GM12891 (cell line): ENCODE measurements at regions not wholly inside any gene's neighbourhood (a gene's known extent, or its start where the extent isn't known, plus 50 kb on each side); places are given as distances from the start of the nearest gene placed in this dataset.

Source experiments
- DNase-seq: peaks from one replicate; pipeline ENCODE4 v3.0.0; 2011; ENCODE audit warnings: low spot score; ENCODE audit not compliant: insufficient read length
- FAIRE-seq: peaks from 2 replicates; lab custom pipeline; 2011; peaks lifted over from hg19 to GRCh38; lab: Jason Lieb, UNC
- PAX5 ChIP-seq: IDR thresholded peaks from 2 replicates; pipeline ENCODE4 v1.6.1; 2011; ENCODE audit warnings: low read length, moderate library complexity, mild to moderate bottlenecking; ENCODE audit not compliant: insufficient read depth, severe bottlenecking
- POLR2A ChIP-seq: IDR thresholded peaks from 2 replicates; pipeline ENCODE4 v1.6.1; 2011; ENCODE audit warnings: low read depth, low read length, control low read depth
- POLR2AphosphoS5 ChIP-seq: IDR thresholded peaks from 2 replicates; pipeline ENCODE4 v1.6.1; 2011; ENCODE audit warnings: low read depth, low read length, control low read depth
- POU2F2 ChIP-seq: IDR thresholded peaks from 2 replicates; pipeline ENCODE4 v1.6.1; 2011; ENCODE audit warnings: low read depth, mild to moderate bottlenecking, control low read depth, low read length, moderate library complexity
- SPI1 ChIP-seq: IDR thresholded peaks from 2 replicates; pipeline ENCODE4 v1.6.1; 2011; ENCODE audit warnings: low read depth, low read length, control low read depth
- TAF1 ChIP-seq: IDR thresholded peaks from 2 replicates; pipeline ENCODE4 v1.6.1; 2011; ENCODE audit warnings: low read depth, low read length, control low read depth

DNA sequence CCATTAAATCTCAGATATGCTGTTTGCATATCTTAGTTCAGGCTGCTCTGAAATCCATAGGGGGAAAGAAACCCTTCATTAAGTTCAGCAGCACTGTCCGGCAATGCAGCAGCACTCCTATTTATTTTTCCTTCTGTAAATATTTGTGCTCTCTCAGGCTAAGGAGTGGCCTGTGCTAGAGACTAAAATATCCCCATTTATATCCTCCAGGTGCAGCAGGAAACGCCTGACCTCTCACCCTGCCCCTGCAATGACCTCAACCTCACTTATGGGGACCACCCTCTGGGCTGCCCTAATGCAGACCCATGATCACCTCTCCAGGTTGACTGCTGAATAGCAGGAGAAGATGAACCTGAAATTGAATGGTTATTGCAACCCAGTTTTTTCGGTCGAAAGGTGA, 165.0 kb upstream of the ELAC2 start:
- FAIRE-seq (no peak), DNase-seq (no peak)
- TF ChIP-seq POU2F2 (no peak), TAF1 (no peak)

- TF ChIP-seq SPI1 = no peak
- TF ChIP-seq POLR2A = no peak
- TF ChIP-seq POLR2AphosphoS5 = no peak
- no peak for TF ChIP-seq PAX5
- TF ChIP-seq TAF1 = no peak
- no peak for TF ChIP-seq POU2F2
- no peak for DNase-seq
- FAIRE-seq = no peak
Measured at GRCh38 chr17:13182450-13182849, 164.6 kb upstream of the ELAC2 start.

DNA sequence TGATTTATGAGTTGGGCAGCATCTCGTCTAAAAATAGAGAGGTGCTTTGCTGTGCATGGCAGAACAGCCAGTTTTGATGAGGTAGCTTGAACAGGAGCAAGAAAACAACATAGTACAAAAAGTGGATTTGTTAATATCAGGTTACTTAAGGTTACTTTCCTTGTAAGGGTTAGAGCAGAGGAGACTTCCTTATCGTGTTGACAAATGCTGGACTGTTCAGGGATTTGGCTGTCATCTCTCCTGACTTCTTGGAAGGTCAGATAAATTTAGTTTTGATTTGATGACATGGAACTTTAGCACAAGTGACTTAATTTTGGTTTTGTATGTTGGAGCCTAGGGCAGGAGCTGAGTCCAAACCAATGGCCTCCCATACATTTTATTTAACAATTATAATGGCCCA, 163.9 kb upstream of the ELAC2 start:
- DNase-seq (no peak), FAIRE-seq (no peak)
- TF ChIP-seq TAF1 (no peak), PAX5 (no peak), SPI1 (no peak), POU2F2 (no peak), POLR2AphosphoS5 (no peak), POLR2A (no peak)

GRCh38 chr17:13176436-13176835, 158.6 kb upstream of the ELAC2 start:
- no peak for TF ChIP-seq SPI1
- no peak for TF ChIP-seq PAX5
- no peak for TF ChIP-seq POU2F2
- no peak for TF ChIP-seq POLR2A
- no peak for TF ChIP-seq TAF1
- no peak for TF ChIP-seq POLR2AphosphoS5
- no peak for DNase-seq
- FAIRE-seq = no peak

DNA sequence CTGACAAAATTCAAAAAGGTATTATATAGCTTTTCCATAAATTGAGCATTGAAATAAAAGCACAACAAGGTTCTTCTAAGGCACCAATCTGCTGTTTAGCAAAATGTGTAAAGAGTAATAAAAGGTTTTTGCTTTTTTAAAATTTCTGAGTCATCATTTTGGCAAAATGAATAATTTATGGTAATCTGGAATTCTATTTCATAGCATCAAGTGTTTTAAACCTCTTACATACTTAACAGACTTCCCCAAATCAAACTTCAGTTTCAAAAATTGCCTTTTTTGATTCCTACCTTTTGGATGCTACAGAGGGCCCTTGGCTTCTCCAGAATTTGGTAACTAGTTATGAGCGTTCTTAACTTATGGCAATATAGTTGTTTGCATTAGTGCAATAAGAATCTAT, 154.0 kb upstream of the ELAC2 start:
- FAIRE-seq (no peak), DNase-seq (no peak)
- TF ChIP-seq POU2F2 = no peak
- no peak for TF ChIP-seq POLR2A
- TF ChIP-seq POLR2AphosphoS5 = no peak
- no peak for TF ChIP-seq SPI1
- no peak for TF ChIP-seq TAF1
- TF ChIP-seq PAX5 = no peak

GRCh38 chr17:13162361-13162760, 144.5 kb upstream of the ELAC2 start:
- TF ChIP-seq SPI1 = no peak
- TF ChIP-seq PAX5 = no peak
- TF ChIP-seq POLR2A = no peak
- TF ChIP-seq POU2F2 = no peak
- no peak for TF ChIP-seq TAF1
- FAIRE-seq (no peak), DNase-seq (no peak)

DNA sequence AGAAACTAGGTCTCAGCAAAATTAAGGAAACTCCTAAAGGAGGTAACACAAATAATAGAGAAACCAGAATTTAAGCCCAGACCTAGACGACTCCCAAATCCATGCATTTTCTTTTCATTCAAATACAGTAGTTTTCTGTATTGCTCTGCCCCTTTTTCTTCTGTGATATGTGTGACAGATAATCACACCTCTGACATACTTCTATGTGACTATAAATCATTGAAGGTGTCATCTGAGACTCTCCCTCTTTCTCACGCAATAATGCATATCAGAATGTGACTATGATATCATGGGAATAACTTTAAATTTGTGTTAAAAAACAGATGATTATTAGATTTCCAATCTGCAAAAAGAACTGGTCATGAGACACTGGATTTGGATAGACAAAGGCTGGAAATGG, 143.0 kb upstream of the ELAC2 start:
- DNase-seq (no peak), FAIRE-seq (no peak)
- TF ChIP-seq TAF1 (no peak), PAX5 (no peak), POLR2A (no peak), SPI1 (no peak), POLR2AphosphoS5 (no peak), POU2F2 (no peak)

- no peak for DNase-seq
- no peak for TF ChIP-seq POLR2A
- TF ChIP-seq SPI1 = no peak
- no peak for TF ChIP-seq POU2F2
- TF ChIP-seq PAX5 = no peak
- TF ChIP-seq TAF1 = no peak
- no peak for TF ChIP-seq POLR2AphosphoS5
- FAIRE-seq = no peak
Measured at GRCh38 chr17:13160296-13160695, 142.5 kb upstream of the ELAC2 start.

DNA sequence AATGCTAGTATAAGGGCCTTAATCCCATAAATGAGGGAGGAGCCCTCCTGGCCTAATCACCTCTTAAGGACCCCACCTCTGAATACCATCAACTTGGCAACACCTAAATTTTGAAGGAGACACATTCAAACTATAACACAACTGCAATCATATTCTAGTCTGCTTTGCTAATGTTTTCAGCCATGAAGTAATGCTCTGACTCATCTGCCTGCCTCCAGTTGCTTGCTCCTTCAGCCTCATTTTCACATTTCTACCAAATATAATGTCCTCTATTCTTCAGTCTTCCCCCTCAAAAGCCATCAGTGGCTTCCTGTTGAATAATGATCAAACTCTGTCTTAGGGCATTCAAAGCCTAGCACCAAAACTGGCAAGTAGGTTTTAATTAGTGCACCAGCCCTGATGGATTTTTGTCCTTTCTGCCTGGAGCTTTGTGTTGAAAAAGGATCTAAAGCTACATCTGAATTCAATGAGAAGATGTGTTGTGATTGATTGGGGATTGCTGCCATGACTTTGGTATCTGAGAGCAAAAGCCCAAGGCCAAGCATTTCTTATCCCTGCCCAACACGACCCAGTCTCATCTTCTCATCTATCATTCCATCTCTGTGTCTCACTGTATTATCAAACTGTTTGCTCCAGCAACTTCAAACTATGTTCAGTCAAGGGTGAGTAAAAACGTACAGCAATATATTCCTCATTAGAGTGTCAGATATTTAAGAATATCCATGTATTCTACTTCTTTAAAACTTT, 140.8 kb upstream of the ELAC2 start:
- no peak for TF ChIP-seq POLR2A
- no peak for TF ChIP-seq SPI1
- no peak for TF ChIP-seq POLR2AphosphoS5
- TF ChIP-seq PAX5 = no peak
- no peak for TF ChIP-seq TAF1
- no peak for TF ChIP-seq POU2F2
- FAIRE-seq (no peak), DNase-seq (no peak)

- no peak for FAIRE-seq
- no peak for DNase-seq
Measured at GRCh38 chr17:13157656-13158055, 139.8 kb upstream of the ELAC2 start.

More at GRCh38 chr17:13157656-13158055, 139.8 kb upstream of the ELAC2 start:
- no peak for TF ChIP-seq TAF1
- TF ChIP-seq POLR2A = no peak
- no peak for TF ChIP-seq POU2F2
- no peak for TF ChIP-seq POLR2AphosphoS5
- TF ChIP-seq PAX5 = no peak
- TF ChIP-seq SPI1 = no peak
